GM18502 (cell line): ENCODE measurements at regions not wholly inside any gene's neighbourhood (a gene's known extent, or its start where the extent isn't known, plus 50 kb on each side); places are given as distances from the start of the nearest gene placed in this dataset.
"Not testable (repeated sequence)": the region's sequence is repeated elsewhere in the genome, so short reads cannot be mapped to it uniquely, and the experiment has no call there.

ENCODE experiments used
- ATAC-seq: cut with Tn5 transposase; IDR thresholded peaks from one replicate; pipeline ENCODE4 v1.9.1; 2021; ENCODE audit warnings: mild to moderate bottlenecking; ENCODE audit not compliant: unreplicated experiment, poor library complexity

GRCh38 chr18:38167623-38168022, 602.0 kb upstream of the CELF4 start:
- no peak for ATAC-seq

- ATAC-seq, result not testable (repeated sequence)
Observed at GRCh38 chr18:38153116-38153515, 587.5 kb upstream of the CELF4 start.

DNA sequence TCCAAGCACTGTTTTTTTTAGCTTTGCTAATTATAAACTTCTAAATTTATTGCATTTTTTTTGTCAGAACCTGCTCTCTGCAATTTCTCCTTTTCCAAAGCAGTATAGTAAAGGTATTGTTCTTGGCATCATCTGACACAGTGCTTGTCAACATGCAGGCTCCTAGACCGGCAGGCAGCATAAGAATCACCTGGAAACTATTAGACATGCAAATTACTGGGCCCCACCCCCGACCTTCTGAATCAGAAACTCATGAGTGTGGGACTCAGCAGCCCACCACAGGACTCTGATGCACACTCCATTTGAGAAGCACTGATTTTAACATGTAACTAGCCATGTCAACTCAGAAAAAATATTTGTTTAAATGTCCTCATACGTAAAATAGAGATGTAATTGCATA, 551.1 kb upstream of the CELF4 start:
- no peak for ATAC-seq

- ATAC-seq, result no peak
Observed at GRCh38 chr18:38115201-38115600, 549.6 kb upstream of the CELF4 start.

DNA sequence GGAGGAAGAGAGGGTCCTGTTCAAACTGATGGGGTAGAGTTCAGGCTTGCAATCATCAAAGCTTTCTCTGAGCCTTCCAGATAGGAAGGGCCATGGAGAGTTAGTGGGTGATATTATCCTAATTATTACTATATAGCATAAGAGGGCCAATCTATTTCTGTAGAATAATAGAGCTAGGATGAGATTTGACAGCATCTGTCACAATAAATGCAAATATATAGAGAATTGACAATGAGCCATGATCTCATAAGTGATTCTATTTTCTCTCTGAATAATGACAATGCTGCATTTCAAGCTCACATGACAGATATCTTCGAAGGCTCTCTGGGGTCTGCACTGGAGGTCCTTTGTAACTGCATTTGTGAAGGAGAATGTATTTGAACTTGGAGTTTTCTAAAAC, 521.9 kb upstream of the CELF4 start:
- ATAC-seq, result no peak

DNA sequence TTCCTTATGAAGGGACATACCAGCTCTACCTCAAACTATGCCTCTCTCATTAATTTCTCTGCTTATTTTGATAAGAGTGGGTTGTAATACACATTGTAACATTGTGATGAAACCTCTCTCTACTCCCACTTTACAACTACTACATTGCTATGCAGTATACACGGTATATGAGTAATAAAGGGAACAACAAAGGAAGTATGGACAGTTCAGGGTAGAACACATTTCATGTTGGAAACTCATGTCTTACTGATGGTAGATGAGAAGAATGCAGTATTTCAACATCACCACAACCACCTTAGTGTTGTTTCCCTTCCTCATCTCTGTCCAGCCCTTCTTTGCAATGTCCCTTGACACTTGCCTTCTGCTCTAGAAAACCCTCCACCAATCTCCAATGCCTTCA, 515.9 kb upstream of the CELF4 start:
- ATAC-seq, result no peak

GRCh38 chr18:38077229-38077628, 511.6 kb upstream of the CELF4 start:
- no peak for ATAC-seq

- no peak for ATAC-seq
Observed at GRCh38 chr18:38076346-38077070, 510.9 kb upstream of the CELF4 start.

- no peak for ATAC-seq
Observed at GRCh38 chr18:38074298-38074876, 508.8 kb upstream of the CELF4 start.

GRCh38 chr18:38067821-38068220, 502.2 kb upstream of the CELF4 start:
- no peak for ATAC-seq

DNA sequence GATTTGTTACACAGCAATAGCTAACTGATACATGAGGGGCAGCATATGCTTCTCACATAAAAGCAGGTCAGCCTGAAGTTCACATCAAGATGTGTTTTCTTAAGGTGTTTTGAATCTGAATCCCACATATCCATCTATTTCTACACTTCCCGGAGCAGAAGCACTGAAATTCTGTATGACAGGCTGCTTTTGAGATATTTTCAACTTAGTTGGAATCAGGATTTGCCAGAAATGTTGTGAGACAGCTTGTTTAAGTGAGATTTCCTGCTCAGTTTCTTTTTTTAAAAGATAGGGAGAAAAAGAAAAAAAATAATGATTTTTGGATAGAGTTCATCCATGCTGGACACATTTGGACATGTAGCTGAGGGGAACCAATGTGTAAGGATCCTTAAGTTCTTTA, 501.5 kb upstream of the CELF4 start:
- no peak for ATAC-seq

- no peak for ATAC-seq
Observed at GRCh38 chr18:38052879-38053590, 487.4 kb upstream of the CELF4 start.

DNA sequence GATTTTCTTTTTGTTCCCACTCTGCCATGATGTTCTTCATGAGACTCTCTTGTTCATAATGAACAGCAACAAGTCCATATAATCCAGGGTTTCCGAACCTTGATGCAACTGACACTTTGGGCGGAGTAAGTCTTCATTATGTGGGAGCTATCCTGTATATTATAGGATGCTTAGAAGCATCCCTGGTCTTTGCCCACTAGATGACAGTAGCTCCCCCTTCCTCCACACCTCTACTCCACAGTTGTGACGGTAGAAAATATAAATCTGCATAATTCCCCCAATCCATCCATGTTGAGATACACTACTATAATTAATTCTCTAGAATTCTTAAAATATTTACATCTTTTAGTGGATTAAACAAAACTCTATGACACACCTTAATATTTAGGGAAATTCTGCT, 482.2 kb upstream of the CELF4 start:
- ATAC-seq, result no peak

DNA sequence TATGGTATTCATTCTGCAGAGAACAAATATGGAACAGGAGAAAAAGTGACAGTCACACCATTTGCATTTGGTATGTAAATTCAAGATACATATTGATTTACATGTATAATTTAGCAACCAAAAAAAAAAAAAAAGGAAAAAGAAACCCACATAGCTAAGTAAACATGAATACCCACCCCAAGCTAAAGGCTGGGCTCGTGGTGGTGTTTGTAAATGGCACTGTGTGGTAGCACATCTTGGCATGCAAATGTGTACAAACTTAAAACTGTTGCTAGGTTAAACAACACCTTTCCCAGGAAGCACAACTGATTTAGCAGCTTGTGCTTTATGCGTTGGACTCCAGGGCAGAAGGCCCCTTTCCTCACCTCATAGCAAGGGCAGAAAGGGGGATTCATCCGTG, 481.1 kb upstream of the CELF4 start:
- ATAC-seq, result no peak

- no peak for ATAC-seq
Observed at GRCh38 chr18:38045845-38046244, 480.2 kb upstream of the CELF4 start.

- ATAC-seq, result no peak
Observed at GRCh38 chr18:38042211-38042890, 476.8 kb upstream of the CELF4 start.

DNA sequence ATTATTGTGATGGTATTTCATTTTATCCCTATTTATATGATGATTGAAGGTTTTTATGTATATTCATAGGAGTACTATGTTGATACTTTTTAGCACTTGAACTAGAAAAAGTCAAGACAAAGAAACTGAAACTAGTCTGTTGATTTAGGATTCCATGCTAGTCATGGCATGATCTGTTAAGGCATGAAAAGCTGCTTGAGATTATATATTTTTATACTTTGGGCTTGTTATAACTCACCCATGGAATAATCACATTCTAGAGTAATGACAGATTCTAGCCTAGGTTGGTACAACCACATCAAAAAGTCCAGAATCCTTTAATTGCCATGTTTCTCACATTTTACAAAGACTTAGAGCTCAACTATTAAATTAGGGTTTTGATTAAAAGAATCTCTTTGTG, 472.6 kb upstream of the CELF4 start:
- ATAC-seq, result no peak

GRCh38 chr18:38035193-38035592, 469.6 kb upstream of the CELF4 start:
- ATAC-seq, result no peak

- no peak for ATAC-seq
Observed at GRCh38 chr18:38033282-38033681, 467.7 kb upstream of the CELF4 start.

DNA sequence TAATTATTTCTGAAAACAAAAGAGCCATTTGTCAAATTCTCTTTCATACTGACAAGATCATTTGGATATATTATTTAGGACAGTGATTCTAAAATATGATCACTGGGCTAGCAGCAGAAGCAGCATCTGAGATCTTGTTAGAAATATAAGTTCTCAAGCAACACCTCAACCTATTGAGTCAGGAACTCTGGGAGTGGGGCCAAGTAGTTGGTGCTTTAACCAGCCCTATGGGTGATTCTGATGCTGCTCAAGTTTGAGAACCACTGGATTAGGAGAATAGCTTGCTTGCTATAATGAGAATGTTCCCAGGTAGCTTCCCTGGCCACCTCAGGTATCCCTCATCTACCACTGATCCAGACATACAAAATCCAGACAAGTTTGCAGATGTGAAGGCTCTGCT, 466.9 kb upstream of the CELF4 start:
- no peak for ATAC-seq

GRCh38 chr18:38028946-38029345, 463.3 kb upstream of the CELF4 start:
- ATAC-seq, result no peak
